GM04503 (cell line): ENCODE measurements at regions not wholly inside any gene's neighbourhood (a gene's known extent, or its start where the extent isn't known, plus 50 kb on each side); places are given as distances from the start of the nearest gene placed in this dataset.

Source experiments
- DNase-seq: peaks from one replicate; pipeline ENCODE4 v3.0.0-alpha.2; 2012; ENCODE audit warnings: low read depth

DNA sequence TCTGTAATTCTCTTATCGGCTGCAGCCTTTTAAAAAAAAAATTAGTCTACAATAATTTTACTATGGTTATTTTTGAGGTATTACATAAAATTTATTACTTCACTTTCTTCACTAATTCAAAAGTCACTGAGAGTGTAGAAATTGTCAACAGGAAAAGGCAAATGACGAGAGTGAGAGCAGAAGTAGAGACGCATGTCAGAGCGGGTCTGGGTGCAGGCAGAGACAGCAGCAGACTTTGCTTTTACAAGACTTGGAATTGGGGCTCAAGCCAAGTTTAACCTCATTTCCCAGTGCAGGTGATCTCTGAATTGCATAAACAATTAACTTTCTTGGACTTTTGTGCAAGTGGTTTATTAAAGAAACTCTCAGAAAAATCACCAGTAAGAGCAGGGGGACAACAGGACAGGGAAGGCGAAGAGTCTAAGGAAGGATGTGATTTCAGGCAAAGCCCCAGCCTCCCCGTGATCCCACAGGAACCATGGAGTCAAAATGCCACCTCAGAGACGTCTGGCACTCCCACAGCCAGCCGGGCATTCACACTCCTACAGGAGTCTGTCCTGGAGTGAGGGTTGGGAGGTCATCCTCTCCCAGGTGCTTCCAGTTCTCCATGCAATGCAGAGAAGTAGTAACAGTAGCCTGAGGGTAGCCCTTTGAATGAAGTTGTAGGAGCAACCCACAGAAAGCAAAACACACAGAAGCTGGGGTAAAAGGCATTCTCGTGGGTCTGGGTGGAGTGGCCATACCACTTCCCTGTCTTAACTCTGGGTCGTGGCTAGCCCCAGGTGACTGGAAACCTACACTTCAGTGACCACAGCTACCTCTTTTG, 274.0 kb upstream of the TGFBR2 start:
- no peak for DNase-seq

DNA sequence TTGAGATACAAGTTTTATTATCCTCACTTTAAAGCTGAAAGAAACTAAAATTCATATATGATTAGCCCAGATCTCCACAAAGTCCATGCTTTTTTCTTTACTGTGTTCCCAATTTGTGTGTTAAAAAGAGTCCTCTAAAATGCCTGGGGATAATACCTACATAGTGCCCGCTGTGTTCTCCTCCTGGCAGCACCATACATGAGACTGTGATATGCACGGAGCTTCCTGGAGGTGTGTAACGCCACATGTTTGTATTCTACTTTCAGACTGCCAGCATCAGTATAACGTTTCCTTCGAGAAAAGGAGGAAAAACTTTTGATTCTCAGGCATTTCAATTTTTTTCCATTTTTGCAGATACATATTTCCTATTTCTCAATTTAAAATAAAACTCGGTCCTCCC, 273.3 kb upstream of the TGFBR2 start:
- no peak for DNase-seq

DNA sequence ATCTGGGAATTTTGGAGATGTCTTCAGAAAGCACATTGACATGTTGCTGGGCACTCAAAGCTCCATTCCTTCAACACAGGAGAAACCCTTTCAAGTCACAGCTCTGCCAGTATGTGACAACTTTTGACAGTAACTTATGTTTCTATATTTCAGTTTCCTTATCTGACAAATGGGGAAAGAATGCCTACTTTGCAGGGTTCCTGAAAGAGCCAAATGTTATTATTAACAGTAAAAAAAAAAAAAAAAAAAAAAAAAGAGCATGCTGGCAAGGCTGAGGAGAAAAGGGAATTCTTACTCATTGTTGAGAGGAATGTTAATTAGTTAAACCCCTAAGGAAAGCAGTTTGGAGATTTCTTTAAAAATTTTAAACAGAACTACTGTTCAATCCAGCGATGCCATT, 272.5 kb upstream of the TGFBR2 start:
- DNase-seq, result no peak

DNA sequence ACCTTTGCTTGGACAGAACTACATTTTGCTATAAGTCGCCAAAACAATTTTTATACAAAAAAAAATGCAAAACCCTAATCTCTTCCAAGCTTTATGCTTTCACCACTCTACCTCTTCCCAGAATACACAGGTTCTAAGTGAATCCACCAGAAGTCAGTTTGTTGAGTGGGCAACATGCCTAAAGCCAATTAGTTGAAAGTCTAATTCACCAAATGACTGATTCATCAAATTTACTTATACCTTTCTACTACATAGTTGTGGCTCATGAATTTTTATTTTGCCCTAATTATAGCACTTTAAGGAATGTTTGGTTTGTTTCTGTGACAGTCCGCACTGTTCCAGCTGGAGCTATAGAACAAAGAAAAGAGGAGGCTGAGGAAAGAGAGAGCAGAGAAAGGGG, 265.9 kb upstream of the TGFBR2 start:
- DNase-seq, result no peak

DNA sequence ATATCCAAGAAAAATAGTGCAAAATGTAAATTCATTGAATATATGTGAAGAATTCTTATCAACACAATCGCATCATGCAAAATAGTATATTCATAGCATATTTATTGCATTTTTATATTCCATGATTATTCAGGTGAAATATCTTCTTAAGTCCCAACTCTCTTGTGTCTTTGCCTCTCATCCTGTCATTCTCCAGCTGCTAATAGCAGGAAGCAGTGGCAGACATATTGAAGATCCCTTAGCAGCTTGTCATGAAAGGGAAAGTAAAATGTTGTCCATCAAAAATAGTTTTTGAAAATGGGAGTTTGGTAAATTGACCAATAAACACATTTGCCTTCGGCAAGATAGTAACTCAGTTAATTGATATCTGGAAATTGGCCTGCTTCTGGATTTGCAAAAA, 265.3 kb upstream of the TGFBR2 start:
- DNase-seq, result no peak

DNA sequence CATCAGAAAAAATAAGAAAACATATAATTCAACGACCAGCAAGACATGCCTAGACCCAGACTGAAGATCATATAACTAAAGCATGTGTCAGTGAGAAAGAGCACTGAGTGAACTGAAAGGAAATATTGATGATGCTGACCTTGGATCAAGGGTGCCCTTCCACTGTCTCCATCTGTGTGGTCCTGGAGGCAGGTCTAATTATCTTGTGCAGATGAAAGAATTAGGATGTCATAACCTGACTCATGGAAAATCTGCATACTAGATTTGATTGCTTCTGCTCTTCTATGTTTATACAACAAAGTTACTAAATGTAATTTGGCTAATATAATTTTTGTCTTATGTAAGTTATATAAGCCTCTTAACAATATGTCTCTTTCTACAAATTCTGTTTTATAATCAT, 264.6 kb upstream of the TGFBR2 start:
- no peak for DNase-seq

DNA sequence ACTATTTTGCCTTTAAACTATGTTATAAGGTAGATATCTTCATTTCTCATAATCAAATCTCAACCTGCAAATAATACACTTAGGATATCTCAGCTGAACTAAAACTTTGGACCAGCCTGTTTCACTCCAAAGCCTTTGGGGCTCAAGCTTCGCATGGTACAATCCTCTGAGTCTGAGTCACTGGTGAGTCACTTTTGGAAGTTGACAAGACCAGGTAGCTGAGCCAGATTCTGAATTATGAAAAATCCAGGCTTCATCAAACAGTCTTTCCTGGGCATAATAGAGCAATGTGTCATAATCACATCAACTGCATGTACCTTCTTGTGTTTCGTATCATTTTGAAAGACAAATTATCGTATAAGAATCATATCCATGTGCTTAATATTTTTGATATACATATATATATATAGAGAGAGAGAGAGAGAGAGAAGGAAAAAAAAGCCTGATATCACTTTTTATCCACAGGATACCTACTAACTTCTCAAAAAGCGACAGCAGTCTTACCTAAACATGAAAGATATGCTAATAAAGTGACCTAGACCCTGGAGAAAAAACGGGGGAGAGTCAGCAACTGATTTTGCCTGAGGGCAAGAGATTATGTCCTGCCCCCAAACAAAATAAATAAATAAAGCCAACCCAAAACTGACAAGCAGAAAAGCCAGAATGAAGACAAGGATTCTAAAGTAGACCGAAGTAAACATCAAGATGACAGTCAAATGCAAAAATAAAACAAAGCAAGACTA, 263.9 kb upstream of the TGFBR2 start:
- peak; percentile 71 for DNase-seq

DNA sequence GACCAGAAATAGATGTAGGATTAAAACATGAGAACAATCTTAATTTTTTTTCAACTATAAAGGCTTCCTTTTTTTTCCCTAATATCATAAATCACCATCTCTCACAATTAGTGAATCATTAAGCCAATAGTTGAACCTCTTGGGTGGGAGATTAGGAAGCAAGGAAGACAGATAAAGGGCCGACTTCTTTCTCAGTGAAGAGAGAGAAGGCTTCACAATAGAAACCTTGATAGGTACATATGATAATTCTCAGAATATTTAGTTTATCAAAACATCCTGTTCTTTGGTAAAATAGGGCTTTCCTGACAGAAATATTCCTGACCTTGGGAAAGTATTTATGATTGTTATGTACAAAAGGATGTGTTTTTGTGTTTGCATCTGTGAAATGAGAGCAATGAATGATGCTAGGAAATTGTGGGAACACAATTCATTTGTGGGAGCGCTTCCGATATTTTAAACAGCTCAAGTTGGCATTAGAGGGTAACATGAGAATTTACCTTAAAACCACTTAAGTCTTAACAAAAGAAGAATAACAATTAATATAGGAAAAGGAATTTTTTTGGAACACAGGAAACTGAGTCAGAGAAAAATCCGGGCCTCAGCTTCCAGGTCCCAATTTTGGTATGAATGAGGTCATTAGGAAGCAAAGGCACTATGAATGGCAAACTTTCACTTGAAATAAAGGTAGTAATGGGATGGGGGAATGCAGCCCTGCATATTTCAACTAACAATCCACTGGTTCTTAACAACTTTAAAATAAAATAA, 263.2 kb upstream of the TGFBR2 start:
- no peak for DNase-seq

DNA sequence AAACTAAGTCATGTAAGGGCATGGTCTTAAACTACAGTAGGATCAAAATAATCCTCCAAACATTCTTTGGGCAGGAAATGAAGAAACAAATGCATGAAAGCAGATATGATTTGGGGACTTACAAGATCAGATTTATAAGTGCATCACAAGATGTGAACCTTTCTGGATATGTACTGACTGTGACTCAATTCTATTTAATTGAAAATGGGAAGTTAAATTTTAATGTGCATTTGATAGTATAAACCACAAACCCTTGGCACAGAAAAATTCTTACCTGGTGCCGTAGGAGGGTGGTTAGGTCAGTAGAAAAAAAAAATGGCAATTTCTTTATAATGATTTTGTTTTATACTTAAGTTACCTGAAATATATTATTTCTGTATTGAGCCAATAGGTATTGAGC, 262.5 kb upstream of the TGFBR2 start:
- DNase-seq, result no peak

DNA sequence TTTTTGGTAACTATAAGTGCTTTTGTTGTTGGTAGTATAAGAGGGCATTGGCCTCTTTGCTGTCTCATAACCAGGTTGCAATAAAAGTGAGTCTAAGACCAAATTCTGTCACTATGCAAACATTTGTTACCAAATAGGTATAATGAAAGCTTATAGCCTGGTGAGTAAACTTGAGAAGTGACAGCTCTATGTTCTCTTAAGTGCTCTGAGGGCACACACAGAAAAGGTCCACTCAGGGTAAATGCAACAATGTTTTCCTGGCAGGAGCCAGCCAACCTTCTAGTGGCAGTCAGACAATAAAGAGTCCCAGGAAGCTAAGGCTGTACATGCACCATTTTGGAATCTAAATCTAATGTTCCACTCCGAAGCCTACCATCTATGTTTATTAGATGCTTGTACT, 262.1 kb upstream of the TGFBR2 start:
- DNase-seq, result no peak

DNA sequence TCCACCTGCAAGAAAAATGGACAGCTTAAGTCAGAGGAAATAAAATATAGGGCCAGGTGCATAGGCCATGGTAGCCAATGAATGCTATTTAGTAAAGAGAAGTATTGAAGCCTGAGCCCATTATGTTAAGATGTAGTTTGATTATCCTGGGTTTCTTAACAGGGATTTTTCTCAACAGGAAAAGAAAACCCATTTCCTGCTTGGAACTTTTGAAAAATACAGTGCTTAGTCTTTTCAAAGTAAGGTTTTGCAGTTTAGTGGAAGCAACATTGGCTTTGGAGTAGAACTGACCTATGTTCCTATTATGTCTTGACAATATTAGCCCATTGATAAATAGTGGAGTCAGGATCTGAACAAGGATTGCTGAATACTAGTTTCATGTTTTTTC, 259.5 kb upstream of the TGFBR2 start:
- no peak for DNase-seq

DNA sequence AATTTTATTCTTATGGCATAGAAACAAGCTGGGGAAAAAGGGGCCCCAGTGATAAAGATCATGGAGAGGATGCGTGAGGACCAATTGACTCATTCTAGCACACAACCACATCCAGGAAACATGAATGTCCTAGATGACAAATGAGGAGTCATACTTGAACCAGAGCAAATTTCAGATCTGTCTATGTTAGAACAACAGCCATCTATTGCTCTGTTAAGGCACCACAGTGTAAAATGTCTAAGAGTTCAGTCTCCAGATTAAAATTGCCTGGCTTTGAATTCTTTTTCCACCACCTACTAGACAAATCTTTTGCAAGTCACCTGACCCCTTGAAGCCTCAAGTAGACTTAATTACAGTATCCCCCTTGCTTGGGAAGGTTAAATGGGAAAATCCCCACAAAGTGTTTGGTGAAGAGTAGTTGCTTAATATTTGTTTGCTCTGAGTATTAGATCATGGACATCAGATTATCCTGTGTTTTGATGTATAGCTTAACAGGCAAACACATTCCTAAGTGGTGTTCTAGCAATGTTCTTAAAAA, 258.7 kb upstream of the TGFBR2 start:
- peak; percentile 55 for DNase-seq

DNA sequence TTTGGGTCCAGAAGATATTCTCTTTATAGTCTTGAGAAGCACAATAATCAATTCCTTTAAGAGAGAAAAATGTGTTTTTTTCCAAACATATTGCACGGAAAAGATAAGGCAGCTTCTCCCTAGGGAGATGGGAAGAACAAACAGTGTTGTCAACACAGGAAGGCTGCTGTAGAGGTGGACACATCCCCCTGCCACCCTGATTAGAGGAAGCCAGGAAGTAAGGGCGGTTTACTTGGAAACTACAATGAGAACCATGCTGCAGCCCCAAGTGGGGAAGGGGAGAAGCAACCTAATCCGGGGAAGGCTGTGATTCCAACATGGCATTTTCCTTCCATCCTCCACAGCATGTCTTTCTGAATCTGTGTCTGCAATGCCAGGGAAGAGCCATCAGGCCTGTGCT, 256.9 kb upstream of the TGFBR2 start:
- no peak for DNase-seq

DNA sequence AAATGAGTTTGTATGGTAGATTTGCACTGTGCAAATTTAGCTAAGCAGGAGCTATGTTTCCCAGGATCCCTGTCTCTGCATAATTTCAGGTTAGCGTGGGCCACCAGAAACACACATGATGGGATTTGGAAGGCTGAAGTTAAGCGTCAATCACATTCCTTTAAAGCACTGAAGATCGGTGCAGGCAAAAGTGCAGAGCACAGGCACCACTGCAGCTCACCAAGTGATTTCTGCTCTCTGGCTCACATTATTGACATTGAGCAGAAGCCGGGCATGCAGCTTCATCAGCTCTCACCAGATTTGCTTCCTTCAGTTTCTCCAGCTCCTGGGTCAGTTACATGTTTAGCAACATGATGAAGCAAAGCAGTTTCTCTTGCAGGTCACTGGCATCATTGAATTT, 256.4 kb upstream of the TGFBR2 start:
- no peak for DNase-seq

DNA sequence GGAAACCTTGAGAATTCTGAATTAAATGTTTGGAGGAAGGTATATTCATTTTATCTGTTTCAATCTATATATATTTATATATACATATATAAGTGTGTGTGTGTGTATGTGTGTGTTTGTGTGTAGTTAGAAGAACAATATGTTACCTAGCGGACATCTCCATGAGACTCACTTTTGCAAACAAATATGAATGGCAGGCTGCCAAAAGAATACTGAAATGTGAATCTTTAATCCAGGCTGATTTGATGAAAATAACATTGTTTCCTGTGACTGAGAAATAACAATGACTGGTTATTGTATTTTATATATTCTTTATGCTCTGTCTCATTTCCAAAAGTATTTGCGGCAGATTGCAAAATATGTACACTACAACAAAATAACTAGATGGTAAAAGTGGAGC, 255.5 kb upstream of the TGFBR2 start:
- no peak for DNase-seq

DNA sequence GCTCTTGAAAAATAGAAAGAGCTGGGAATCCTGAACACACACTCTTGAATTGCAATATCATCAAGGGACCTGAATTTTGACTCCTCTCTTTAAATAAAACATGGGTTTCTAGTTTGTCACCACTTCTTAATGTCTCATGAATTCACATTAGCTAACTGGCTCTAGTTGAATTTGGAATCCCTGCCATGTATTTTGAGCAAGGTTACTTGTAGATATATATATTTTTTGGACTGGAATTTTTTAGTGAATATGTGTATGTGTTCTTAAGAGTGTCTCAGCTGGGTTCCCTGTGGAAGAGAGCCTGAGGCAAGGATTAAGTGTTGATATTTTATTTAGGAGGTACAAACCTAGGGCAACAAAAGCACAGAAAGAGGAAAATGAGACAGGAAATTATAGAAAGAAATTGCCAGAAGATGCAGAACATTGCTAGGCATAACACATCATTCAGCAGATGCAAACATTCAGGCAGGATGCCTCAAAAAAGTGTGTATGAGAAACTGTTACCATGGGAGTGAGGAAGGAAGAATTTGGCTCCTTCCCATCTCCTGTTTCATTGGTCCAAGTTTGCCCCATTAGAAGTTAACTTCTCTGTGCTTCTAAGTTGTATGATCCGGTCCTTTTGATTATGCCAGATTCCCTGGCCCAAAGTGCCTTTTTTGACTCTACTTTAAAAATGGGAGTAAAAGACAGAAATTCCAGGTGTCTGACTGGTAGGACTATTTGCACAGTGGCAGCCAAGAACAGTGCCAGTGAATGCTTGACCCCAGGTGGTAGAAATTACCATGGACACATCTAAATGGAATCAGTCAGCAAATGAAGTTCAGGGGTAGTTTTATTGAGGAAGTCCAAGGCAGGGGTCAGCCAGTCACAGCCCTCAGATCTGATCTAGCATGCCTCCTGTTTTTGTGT, 253.7 kb upstream of the TGFBR2 start:
- no peak for DNase-seq

DNA sequence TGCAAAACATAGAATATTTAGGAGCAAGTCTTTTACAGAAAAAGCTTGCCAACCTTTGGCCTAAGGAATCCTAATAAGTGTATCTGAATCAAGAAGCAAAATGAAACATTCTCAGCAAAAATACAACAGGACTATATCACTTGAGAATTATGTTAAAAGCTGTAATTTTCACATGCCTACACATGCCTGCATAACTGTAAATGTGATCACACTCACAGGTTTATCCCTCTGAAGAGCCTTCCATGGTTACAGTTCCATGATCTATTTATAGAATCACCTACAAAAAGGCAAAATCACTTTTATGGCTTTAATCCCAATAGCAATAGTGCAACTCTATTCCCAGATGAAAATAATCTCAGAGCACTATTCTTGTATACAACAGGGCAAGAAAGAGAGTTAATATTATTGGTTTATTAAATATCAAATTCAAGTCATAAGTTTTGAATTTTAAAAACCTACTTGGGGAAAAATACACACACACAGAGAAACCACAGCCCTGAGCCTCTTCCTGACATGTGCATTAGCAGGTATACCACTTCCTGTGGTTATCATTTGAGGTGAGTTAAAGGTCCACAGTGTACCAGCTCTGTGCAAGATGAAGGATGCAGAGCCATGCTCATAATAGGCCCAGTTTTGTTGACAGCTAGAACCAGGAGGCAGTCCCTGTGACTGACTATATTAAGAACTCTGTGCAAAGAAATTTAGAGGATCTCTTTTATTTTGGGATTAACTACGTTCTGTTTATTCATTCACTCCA, 252.5 kb upstream of the TGFBR2 start:
- no peak for DNase-seq

DNA sequence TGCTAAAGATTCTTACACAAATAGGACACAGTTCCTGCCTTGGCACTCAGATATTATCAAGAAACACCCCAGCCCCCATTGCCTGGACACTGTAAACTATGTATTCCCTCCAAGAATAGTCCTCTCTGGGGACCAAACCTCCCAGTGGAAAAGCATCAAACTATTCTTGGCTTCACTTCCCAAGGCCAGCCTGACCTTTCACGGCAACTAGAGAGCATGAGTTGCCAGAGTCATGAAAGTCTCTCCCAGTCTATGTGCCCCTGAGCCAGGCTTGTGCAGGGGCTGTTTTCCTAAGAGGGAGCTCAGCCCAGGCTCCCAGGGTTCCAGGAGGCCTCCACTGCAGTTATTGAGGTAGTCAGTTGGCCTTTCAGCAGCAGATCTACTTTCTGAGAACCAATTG, 251.9 kb upstream of the TGFBR2 start:
- no peak for DNase-seq

DNA sequence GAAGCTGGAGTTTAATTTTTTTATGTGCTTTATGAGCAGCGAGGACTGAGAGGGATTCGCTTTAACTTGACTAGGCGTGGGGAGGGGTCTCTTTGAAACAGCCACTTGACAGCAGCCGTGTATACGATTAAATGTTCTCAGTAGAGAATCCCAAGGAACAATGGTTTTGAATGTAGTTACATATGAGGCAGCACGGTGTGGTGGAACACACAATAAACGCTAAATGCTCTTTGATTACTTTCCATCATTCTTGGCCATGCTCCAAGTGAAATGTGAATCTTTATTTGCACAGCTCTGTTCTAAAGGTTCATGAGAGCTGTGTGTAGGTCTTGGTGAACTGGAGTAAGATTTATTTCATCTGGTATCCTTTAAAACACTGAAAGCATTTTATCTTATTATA, 251.4 kb upstream of the TGFBR2 start:
- no peak for DNase-seq

DNA sequence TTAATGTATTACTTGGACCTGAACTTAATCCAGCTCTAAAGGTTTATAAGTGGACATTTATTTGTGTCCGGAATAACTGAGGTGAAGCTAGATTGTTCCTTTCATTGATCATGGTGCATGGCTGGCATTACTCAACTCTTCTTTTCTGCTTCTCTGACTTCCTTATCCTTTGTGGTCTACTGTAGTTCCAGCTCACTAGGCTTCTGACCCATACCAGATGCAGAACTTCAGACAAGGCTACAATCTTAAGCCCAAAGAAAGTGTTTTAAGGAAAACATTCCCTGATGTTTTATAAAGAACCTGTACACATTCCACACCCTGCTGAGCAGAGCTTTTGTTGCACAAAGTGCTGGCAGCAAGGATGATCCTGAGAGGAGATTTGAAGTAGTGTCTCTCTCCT, 250.8 kb upstream of the TGFBR2 start:
- no peak for DNase-seq
